Glutamatergic neuron (in vitro differentiated cells): ENCODE measurements at regions not wholly inside any gene's neighbourhood (a gene's known extent, or its start where the extent isn't known, plus 50 kb on each side); places are given as distances from the start of the nearest gene placed in this dataset.

Source experiments
- DNase-seq: peaks from one replicate; pipeline ENCODE4 v3.0.0; 2022
- H3K27ac Mint-ChIP-seq: one replicate; pipeline ENCODE4 v1.8.0; 2020; ENCODE audit warnings: mild to moderate bottlenecking, mixed read lengths, inconsistent platforms; ENCODE audit not compliant: unreplicated experiment
- H3K27me3 Mint-ChIP-seq: one replicate; pipeline ENCODE4 v1.8.0; 2020; ENCODE audit warnings: mild to moderate bottlenecking, moderate library complexity, mixed read lengths, inconsistent platforms; ENCODE audit not compliant: unreplicated experiment
- H3K36me3 Mint-ChIP-seq: one replicate; pipeline ENCODE4 v1.8.0; 2020; ENCODE audit warnings: mild to moderate bottlenecking, mixed read lengths, inconsistent platforms; ENCODE audit not compliant: unreplicated experiment
- H3K4me1 Mint-ChIP-seq: one replicate; pipeline ENCODE4 v1.8.0; 2020; ENCODE audit warnings: mild to moderate bottlenecking, low read depth, mixed read lengths, inconsistent platforms; ENCODE audit not compliant: unreplicated experiment
- H3K4me3 Mint-ChIP-seq: one replicate; pipeline ENCODE4 v1.8.0; 2020; ENCODE audit warnings: mild to moderate bottlenecking, mixed read lengths, inconsistent platforms; ENCODE audit not compliant: unreplicated experiment
- H3K9me3 Mint-ChIP-seq: one replicate; pipeline ENCODE4 v1.8.0; 2020; ENCODE audit warnings: mild to moderate bottlenecking, moderate library complexity, mixed read lengths, inconsistent platforms; ENCODE audit not compliant: unreplicated experiment
- TF ChIP-seq, protein P1 (sequence below): fragments of 200-600 bp; sonication (generic); IDR thresholded peaks from one replicate; pipeline ENCODE4 v1.5.0; 2021; ENCODE audit not compliant: partially characterized antibody, unreplicated experiment

- DNase-seq, result no peak
- H3K27ac Mint-ChIP-seq, result no peak overlapping the region
- H3K4me3 Mint-ChIP-seq, result no peak overlapping the region
- H3K36me3 Mint-ChIP-seq, result no peaks in the 10 kb centered on the region
- H3K27me3 Mint-ChIP-seq, result no peaks in the 10 kb centered on the region
- TF ChIP-seq, protein P1, sequence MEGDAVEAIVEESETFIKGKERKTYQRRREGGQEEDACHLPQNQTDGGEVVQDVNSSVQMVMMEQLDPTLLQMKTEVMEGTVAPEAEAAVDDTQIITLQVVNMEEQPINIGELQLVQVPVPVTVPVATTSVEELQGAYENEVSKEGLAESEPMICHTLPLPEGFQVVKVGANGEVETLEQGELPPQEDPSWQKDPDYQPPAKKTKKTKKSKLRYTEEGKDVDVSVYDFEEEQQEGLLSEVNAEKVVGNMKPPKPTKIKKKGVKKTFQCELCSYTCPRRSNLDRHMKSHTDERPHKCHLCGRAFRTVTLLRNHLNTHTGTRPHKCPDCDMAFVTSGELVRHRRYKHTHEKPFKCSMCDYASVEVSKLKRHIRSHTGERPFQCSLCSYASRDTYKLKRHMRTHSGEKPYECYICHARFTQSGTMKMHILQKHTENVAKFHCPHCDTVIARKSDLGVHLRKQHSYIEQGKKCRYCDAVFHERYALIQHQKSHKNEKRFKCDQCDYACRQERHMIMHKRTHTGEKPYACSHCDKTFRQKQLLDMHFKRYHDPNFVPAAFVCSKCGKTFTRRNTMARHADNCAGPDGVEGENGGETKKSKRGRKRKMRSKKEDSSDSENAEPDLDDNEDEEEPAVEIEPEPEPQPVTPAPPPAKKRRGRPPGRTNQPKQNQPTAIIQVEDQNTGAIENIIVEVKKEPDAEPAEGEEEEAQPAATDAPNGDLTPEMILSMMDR, result no peak
- no peaks in the 10 kb centered on the region for H3K9me3 Mint-ChIP-seq
- H3K4me1 Mint-ChIP-seq, result no peaks in the 10 kb centered on the region
Measured at GRCh38 chr12:45548426-45548825, 181.1 kb upstream of the ARID2 start.

DNA sequence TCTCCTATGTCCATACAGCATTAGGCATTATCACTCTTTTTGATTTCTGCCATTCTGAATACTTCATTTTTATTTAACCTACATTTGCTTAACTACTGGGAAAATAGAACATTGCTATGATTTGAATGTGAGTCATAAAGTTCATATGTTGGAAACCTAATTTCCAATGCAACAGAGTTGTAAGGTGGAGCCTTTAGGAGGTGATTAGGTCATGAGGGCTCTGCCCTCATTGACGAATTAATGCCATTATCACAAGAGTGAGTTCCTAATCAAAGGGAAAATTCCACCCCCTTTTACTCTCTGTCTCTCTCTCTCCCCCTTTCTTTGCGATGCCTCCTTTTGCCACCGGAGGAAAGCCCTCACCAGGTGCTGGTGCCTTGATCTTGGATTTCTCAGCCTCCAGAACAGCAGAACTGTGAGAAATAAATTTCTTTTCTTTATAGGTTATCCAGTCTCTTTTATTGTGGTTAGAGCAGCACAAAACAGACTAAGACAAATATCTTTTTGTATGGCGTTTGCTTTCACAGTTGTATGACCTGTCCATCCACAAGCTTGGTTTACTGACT lies 180.1 kb upstream of the ARID2 start:
- Mint-ChIP-seq H3K4me1 (no peaks in the 10 kb centered on the region), H3K27me3 (no peaks in the 10 kb centered on the region), H3K36me3 (no peaks in the 10 kb centered on the region), H3K27ac (no peak overlapping the region), H3K9me3 (no peaks in the 10 kb centered on the region), H3K4me3 (no peak overlapping the region)
- TF ChIP-seq, protein P1, result no peak
- DNase-seq, result no peak

DNA sequence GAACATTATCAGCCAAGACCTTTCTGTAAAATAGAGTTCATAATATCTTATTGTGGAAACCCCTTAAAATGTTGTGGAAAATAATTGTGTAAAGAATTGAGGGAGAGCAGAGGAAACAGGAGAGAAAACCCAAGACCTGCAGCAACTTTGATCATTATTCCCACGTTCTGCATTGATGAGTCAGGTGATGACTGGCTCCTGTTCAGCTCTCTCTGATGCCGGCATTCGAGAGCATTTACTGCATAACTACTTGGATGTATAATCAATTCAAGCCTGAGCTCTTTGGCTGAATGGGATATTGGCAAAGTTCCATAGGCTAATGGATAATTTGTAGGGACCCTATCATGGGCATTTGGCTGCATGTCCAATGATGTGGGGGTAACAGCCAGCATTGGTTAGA lies 176.3 kb upstream of the ARID2 start:
- no peaks in the 10 kb centered on the region for H3K27me3 Mint-ChIP-seq
- H3K4me1 Mint-ChIP-seq, result no peaks in the 10 kb centered on the region
- H3K27ac Mint-ChIP-seq, result no peak overlapping the region
- DNase-seq, result no peak
- H3K36me3 Mint-ChIP-seq, result no peaks in the 10 kb centered on the region
- H3K9me3 Mint-ChIP-seq, result no peaks in the 10 kb centered on the region
- TF ChIP-seq, protein P1, result no peak
- no peak overlapping the region for H3K4me3 Mint-ChIP-seq

GRCh38 chr12:45557016-45557415 lies 172.5 kb upstream of the ARID2 start:
- no peak overlapping the region for H3K27ac Mint-ChIP-seq
- H3K4me1 Mint-ChIP-seq, result no peaks in the 10 kb centered on the region
- no peaks in the 10 kb centered on the region for H3K27me3 Mint-ChIP-seq
- H3K4me3 Mint-ChIP-seq, result no peak overlapping the region
- DNase-seq, result no peak
- H3K36me3 Mint-ChIP-seq, result no peaks in the 10 kb centered on the region
- H3K9me3 Mint-ChIP-seq, result no peaks in the 10 kb centered on the region
- TF ChIP-seq, protein P1, result no peak

GRCh38 chr12:45558353-45558752 lies 171.2 kb upstream of the ARID2 start:
- H3K27ac Mint-ChIP-seq, result no peak overlapping the region
- no peaks in the 10 kb centered on the region for H3K36me3 Mint-ChIP-seq
- H3K4me1 Mint-ChIP-seq, result no peaks in the 10 kb centered on the region
- TF ChIP-seq, protein P1, result no peak
- no peak for DNase-seq
- H3K9me3 Mint-ChIP-seq, result no peaks in the 10 kb centered on the region
- H3K4me3 Mint-ChIP-seq, result no peak overlapping the region
- H3K27me3 Mint-ChIP-seq, result no peaks in the 10 kb centered on the region
